HUDEP-2 (cell line): ENCODE measurements at regions not wholly inside any gene's neighbourhood (a gene's known extent, or its start where the extent isn't known, plus 50 kb on each side); places are given as distances from the start of the nearest gene placed in this dataset.
A peak's percentile ranks its signal among the peaks of the same experiment; 100 is the strongest.

Experiments
- DNase-seq, 76 experiments: peaks; one replicate each; lab custom pipeline; 2025; ENCODE audit not compliant: unreplicated experiment in 76 of 76; lab: John Stamatoyannopoulos, UW

- DNase-seq: no peak
Observed at GRCh38 chr4:96295143-96295741, 455.3 kb downstream of the PDHA2 start.

GRCh38 chr4:96301715-96302114 is 461.8 kb downstream of the PDHA2 start:
- DNase-seq: no peak

GRCh38 chr4:96305030-96305429 is 465.1 kb downstream of the PDHA2 start:
- no peak for DNase-seq

- DNase-seq: no peak
Observed at GRCh38 chr4:96312046-96312685, 472.3 kb downstream of the PDHA2 start.

GRCh38 chr4:96315815-96316214 is 475.9 kb downstream of the PDHA2 start:
- no peak for DNase-seq

- no peak for DNase-seq
Observed at GRCh38 chr4:96316776-96317175, 476.9 kb downstream of the PDHA2 start.

- no peak for DNase-seq
Observed at GRCh38 chr4:96317891-96318290, 478.0 kb downstream of the PDHA2 start.

- DNase-seq: no peak
Observed at GRCh38 chr4:96326846-96327245, 487.0 kb downstream of the PDHA2 start.

- DNase-seq: no peak
Observed at GRCh38 chr4:96342196-96342595, 502.3 kb downstream of the PDHA2 start.

- DNase-seq: no peak
Observed at GRCh38 chr4:96342790-96343455, 503.0 kb downstream of the PDHA2 start.

- no peak for DNase-seq
Observed at GRCh38 chr4:96343836-96344235, 503.9 kb downstream of the PDHA2 start.

- peak in 3 of 76 experiments; percentile 0 to 3 (median 1) for DNase-seq
Observed at GRCh38 chr4:96347582-96347981, 507.7 kb downstream of the PDHA2 start.

- DNase-seq: peak in 52 of 76 experiments; percentile 0 to 62 (median 14)
Observed at GRCh38 chr4:96352051-96352517, 512.2 kb downstream of the PDHA2 start.

- no peak for DNase-seq
Observed at GRCh38 chr4:96354036-96354712, 514.3 kb downstream of the PDHA2 start.

GRCh38 chr4:96355414-96355813 is 515.5 kb downstream of the PDHA2 start:
- no peak for DNase-seq

GRCh38 chr4:96356591-96357370 is 516.9 kb downstream of the PDHA2 start:
- DNase-seq: no peak

- no peak for DNase-seq
Observed at GRCh38 chr4:96366632-96367031, 526.7 kb downstream of the PDHA2 start.

- DNase-seq: no peak
Observed at GRCh38 chr4:96375367-96375766, 535.5 kb downstream of the PDHA2 start.

- no peak for DNase-seq
Observed at GRCh38 chr4:96379524-96379923, 539.6 kb downstream of the PDHA2 start.

GRCh38 chr4:96380106-96380505 is 540.2 kb downstream of the PDHA2 start:
- DNase-seq: no peak

GRCh38 chr4:96383349-96383748 is 543.5 kb downstream of the PDHA2 start:
- DNase-seq: no peak
